SH-SY5Y (cell line): ENCODE measurements at regions not wholly inside any gene's neighbourhood (a gene's known extent, or its start where the extent isn't known, plus 50 kb on each side); places are given as distances from the start of the nearest gene placed in this dataset.

Source experiments
- GATA2 ChIP-seq: IDR thresholded peaks from 2 replicates; pipeline ENCODE4 v1.6.1; 2011; ENCODE audit warnings: mild to moderate bottlenecking, low read depth, low read length
- GATA3 ChIP-seq: IDR thresholded peaks from 2 replicates; pipeline ENCODE4 v1.6.1; 2011; ENCODE audit warnings: low read depth, mild to moderate bottlenecking, low read length, moderate library complexity

- TF ChIP-seq GATA3 (no peak), GATA2 (no peak)
Measured at GRCh38 chr14:87309557-87309956, 683.4 kb downstream of the GALC start.
